Stimulated activated naive CD4-positive, alpha-beta T cell (primary cell): ENCODE measurements at regions not wholly inside any gene's neighbourhood (a gene's known extent, or its start where the extent isn't known, plus 50 kb on each side); places are given as distances from the start of the nearest gene placed in this dataset.

Experiments used
- DNase-seq, 6 experiments: peaks; one replicate each; lab custom pipeline; 2025; lab: John Stamatoyannopoulos, UW

DNA sequence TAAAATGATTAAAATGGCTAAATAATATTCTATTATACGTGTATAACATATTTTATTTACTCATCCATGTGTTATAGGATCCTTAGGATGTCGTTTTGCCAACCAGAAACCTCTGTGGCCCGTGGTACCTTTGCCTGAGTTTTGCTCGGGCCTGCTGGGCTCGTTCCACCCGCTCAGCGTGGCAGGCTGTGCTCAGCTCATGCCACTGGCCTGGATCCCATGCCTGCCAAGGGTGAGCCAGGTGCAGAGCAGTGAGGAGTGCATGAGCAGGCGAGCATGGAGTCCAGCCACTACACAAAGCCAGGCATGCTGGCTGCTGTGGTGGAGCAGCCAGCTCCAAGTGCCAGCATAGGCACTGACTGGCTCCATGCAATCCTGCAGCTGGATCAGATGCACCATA, 417.2 kb downstream of the TTLL7 start:
- no peak for DNase-seq

DNA sequence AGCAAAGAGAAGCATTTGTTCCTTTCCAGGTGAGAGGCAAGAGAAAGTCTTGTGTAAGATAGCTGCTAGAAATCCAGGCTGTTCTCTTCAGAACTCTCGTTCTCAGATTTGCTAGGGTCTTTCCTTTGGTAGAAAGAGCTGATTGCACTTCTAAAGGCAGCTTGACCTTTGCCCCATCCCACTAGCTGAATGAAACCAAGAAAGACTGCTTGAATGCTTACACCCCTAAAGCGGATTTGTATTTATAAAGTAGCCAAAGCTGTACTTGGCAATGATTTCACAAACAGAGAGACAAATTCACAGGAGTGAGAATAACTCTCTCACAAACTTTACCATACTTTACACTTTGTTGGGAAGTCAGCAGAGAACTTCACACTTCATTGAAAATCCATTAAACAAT, 424.1 kb downstream of the TTLL7 start:
- no peak for DNase-seq

DNA sequence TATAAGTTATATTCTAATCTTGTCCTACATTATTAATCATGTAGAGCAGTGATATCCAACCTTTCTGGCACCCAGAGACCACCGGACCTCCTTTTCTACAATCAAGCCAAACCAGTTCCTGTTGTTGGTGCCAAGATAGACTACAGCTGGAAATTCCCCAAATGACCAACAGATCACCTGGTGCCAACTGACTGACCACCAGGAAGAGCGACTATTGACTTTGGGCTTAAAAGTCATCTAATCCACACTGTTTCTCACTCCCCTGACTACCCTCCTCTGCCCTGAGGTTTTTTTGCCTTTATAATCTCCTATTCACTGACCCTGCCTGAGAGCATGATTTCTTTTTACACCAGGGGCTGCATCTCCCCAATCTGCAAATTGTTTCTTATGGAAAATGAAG, 425.2 kb downstream of the TTLL7 start:
- DNase-seq: no peak

DNA sequence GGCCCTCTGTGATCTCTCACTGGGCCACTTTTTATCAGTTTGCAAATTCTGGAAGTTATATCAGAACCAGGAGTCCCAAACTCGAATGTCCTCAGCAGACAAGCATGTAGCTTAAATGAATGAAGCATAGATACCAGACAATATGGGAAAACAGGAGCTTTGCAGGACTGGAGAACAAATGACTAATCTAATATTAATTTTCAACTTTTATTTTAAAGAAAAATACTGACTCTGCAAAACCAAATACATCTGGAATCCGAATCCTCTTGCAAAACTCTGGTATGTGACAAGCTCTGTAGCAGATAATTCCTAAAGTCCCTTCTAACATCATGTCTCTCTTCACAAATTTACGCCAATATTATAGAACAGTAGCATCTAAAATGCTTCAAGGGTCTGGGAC, 427.4 kb downstream of the TTLL7 start:
- no peak for DNase-seq

DNA sequence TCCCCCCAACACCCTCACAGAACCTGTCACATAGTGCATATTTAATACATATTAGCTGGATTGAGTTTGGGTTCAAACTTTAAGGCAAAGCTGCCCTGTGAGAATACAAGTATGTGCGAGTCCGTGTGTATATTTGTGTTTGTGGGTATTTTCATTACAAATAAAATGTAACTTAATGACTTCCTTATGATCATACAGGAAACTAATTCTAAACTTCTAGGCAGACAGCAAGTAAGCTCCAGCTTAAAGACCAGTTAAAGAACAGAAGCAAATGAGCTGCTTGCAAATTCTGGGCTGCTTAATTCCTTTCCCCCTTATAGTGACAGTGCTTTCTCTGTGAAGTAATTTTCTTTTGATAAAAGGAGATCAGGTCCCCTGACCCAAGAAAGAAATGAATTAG, 437.6 kb downstream of the TTLL7 start:
- no peak for DNase-seq

DNA sequence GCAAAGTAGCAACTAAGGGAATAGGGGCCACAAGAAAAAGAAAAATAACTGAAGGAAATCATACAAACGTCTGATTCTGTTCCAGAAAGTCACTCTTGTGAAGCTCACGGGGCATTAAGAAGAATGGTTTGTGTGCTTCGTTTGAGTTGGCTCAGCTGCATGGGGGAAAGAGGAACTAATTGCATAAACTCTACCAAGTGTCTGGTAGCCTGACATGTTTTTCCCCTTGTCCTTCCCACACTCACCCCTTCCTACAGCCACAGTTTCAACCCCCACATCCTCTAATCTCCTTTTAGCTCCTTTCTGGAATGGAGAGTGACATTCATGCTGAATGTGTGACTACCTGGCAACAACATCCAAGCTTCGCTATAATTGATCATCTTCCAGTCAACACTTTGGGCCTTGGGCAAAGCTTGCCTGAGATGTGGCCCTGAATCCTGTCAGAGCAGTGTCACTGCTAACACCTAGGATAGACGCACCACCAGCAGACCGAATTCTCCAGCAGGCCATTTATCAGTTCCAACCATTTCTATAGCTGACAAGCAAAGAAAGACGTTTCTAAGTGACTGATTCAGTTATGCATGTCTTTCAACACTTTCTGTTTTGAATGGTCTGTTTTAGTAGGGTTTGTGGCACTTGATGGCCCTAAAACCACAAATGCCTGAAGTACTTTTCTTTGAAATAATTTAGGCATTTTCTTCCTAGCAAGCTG, 439.6 kb downstream of the TTLL7 start:
- DNase-seq: no peak

DNA sequence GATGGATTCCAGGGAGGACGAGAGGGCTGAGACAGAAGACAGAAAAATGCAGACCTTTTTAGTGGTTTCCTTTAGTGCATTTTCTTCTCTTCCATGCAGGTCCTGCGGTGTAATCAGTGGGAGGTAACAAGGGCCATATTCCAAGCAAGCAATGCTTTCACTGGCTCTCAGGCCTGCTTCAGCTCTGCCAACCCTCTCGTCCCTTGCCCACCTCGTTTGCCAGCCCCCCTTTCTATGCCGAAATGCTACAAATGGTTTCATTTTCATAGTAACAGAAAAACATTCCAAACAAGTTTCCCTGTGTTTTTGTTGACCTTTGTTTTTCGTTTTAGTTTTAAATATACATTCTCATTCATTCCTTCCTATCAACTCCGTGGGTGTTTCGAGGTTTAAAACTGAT, 443.1 kb downstream of the TTLL7 start:
- DNase-seq: no peak

DNA sequence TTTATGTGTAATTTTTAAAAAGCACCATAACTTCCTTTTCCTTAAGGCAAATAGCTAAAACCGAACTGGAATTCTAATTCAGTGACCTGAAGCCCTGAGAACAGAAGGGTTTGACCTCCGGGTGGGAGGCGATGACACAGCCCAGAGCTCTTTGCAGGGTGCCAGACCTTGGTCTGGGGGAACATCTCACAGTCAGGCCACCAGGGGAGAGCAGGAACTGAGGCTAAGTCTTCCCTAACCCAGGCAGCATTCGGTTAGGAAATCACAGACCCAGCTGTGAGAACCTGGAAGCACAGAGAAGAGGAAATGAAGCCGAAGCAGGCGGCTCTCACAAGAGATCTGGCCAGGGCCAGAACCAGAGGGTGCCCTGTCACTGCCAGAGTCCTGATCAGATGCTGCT, 444.8 kb downstream of the TTLL7 start:
- no peak for DNase-seq

DNA sequence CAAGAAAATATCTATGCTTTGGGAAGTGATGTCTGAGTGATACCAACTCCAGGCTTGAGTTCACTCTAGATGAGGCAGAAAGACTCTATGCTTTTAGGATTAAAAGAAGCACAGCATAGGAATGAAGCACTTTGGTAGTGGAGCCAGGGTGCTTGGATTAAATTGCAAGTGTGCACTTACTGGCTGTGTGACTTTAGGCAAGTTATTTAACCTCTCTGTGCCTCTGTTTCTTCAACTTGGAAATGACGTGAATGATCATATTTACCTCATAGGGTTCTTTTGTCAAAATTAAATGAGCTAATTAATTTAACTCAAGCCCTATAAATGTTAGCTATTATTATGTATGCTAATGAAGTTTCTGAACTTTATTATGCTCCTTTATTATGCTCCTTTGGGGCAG, 446.1 kb downstream of the TTLL7 start:
- no peak for DNase-seq

DNA sequence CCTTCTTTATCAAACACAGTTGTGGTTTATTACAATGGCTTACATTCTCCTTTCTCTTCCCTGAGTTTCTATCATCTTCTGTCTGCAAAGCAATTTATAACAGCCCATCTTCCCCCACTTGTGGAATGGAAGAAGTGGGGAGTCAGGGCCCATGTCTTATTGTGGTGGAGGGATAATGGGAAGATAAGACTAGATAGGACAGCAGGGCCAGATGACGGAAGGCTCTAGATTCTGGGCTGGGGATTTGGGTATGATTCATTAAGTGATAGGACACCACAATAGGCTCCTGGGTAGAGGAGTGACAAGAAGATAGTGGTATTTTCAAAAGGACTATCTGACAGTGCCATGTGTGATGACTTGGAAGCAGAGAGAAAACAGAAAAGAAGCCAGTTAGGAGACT, 450.6 kb downstream of the TTLL7 start:
- DNase-seq: no peak

DNA sequence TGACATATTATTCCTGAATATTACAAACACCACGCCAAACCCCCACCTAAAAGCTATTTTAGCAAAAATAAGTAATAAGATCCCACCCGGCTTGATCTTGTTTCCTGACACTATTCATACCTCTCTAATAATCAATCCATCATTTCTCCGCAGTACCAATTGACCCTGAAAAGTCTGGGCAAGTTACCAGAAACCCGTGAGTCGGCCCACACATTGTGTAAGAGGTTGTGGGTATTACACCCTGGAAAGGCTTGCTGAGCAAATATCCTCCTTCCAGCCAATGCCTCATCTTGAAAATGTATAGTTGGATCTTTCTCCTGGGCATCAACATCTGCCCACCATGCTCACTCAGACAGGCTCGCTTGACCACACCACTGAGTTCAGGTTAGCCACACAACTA, 451.0 kb downstream of the TTLL7 start:
- no peak for DNase-seq

DNA sequence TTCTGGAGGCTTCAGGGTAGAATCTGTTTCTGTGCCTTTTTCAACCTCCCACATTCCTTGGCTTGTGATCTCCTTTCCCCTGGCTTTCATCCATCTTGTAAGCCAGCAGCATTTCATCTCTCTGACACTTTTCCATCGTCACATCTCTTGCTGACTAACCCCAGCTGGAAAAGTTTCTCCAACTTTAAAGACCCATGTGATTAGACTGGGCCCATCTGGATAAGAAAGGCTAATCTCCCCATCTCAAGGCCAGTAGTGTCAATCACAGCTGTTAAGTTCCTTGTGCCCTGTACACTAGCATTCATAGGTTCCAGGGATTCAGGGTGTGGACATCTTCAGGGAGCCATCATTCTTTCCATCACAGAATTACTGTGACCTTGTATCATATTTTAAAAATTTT, 452.1 kb downstream of the TTLL7 start:
- DNase-seq: no peak

DNA sequence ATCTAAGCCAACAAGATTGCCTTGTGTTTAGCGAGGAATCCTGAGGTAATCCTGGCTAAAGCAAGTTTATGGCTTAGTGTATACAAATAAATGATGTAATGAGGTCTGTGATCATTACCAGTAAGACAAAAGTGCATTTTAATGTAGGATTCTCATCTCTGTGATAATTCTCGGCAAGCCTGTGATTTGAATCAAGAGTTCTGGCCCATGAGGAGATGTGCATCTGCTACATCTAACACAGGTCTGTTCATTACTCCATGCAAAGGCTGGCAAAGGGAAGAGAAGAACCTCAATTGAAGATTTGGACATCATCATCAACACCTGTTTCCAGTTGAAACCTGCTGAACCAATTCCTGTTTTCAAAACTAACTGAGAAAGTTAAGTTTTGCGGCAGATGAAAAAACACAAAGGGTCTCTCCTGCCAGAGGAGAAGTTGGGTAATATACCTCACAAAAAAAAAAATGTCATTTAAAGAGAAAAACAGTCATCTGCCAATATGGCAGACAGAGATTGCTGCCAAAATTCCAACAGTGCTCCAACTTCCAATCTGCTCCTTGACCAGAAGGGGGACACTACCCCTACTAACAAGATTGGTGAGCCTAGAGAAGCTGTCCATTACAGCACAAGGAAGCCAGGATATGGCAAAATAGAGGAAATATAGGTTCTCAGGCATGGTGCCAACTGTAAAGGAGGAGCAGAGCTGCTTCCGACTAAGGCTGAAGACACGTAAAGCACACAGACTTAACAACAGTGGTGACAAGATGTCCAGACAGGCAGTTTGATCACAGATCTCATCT, 453.7 kb downstream of the TTLL7 start:
- no peak for DNase-seq

DNA sequence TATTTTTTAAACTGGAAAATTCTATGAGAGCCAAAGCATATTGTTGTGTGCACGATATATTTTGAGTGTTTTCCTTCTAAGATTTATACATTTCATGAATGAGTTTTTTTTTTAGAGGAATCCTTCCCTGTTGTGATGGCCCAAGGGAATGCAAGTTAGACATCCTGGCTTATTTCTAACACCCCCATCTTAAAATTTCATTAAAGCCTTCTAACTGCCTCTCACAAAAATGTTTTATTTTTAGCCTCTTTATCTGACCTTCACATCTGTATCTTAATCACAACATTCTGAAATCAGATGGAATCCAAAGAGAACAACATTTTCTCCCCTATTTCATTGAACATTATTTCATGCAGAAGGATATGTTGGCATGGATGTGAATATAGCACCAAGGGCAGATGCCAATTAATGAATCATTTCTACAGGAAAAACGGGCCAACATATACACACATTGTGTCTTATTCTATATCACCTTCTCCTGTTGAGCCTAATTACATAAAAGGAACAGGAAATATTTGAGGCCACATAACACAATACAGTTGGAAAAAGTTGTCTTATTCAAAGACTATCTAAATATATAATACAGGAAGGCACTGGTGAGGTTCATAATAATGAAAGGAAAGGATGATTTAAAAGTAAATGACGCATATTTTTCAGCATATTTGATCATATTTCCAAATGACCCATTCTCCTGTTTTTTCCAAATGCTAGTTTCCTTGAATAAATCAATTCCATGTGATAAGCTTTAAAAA, 455.5 kb downstream of the TTLL7 start:
- no peak for DNase-seq

DNA sequence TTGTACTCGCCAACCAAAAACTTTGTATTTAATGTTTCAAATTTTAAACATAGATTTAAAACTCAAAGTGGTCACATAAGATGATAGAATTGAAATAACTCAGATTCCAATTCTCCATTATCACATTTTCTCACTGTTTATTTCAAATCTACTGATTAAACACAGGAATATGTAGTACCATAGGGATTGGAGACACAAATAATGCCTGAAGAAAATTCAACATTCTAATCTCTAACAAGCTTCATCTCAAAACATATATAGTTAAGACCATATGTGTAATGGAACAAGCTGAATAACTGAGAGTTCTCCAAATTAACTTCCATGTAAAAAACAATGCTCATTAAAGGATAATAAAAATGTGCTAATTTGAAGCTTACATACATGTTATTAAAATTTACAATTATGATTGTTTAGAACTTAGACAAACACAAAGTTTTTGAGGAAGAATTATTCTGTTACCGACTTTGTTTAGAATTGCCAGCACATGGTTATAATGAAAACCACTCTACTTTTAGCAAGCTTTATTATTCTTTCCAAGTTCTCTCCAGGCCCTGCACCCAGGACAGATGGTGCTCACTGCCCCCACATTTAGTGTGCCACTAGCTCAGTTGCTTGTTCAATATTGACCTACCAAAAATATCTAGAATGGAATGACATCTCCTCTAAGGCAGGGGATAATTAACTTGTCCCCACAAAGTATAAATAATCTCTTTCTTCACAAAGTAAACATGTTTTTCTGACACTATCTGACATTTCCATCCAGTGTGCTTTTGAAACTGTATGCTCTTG, 467.2 kb downstream of the TTLL7 start:
- DNase-seq: no peak

DNA sequence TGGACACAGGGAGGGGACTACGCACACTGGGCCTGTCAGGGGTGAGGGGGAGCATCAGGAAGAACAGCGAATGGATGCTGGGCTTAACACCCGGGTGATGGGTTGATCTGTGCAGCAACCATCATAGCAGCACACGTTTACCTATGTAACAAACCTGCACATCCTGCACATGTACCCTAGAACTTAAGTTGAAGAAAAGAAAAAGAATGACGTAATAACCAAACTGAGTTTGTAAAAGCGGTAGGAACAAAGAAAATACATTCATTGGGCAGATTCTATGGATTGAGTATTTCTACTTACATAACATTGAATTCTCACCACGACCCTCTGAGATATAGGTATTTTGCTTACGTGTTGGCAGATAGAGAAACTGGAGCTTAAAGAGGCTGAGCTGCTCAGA, 468.4 kb downstream of the TTLL7 start:
- no peak for DNase-seq

DNA sequence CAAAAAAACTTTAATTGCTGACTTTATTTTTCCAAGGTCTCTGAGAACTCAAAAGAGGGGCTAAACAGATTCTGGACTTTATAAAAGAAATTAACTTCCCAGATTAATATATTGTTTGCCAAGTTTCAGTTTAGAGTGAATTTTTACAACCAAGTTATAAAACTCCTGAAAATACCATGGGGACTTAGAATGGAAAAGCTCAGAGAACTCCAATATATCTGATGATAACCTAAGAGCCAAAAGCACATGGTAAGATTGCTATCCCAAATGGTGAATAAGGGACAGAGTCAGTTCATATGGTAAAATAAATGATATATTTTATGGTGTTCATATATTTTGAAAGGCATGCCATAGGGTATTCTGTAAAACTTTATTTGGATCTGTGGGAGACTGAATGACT, 470.9 kb downstream of the TTLL7 start:
- no peak for DNase-seq

DNA sequence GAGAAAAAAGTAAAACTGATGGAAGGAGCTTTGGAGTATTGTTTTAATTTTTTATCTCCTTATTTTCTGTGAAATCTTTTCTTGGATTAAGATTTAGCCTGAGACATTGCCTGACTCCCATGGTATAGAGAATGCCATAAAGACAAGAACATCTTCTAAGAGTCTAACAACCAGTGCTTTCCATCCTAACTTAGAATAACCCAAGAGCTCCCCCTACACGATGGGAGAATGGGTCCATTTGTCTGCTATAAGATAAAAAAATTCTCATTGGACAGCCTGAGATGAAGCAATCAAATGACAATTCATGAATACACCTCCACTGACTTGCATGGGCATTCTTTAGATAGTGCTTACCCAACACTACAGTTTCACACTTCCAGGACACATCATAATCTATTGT, 478.1 kb downstream of the TTLL7 start:
- DNase-seq: peak in 1 of 6 experiments; percentile 6

DNA sequence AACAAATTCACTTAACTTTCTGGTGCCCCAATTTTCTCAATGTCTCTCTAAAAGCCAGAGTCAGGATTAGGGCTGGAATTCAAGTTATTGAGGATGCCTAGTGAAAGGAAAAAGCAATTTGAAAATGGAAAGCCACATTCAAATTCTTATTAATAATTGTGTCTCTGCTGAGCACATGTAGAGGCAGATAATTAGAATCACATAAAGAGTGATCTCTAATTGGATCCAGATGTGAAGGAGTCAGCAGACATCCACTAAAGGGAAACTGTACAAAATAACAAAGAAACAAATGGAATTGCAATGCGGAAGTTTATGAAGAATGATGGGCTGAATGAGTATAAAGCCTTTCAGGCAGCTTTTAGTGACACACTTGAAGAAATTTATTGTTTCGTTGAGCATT, 482.6 kb downstream of the TTLL7 start:
- DNase-seq: no peak

DNA sequence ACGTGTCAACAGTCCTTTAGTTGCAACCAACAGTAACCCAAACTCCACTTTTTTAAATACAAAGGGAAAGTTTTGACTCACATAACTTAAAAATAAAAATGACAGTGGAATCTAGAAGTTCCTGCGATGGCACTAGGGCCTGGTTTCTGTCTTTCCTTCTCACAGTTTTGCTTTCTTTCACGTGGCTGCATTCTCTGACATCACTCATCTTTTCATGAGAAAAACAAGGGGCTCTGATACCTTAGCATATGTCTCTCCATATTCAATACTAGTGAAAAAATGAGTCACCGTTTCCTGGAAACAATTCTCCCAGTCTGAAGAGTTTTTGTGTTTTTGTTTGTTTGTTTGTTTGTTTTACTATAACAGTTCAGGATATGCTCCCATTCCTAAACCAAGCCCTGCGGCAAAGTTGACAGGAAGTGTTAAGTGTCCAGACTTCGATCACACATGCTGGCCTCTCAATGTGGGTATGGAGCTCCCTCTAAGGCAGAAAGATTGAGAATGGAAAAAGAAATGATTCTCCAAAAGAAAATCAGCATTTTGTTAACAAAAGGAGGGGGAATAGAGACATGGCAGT, 483.3 kb downstream of the TTLL7 start:
- no peak for DNase-seq

DNA sequence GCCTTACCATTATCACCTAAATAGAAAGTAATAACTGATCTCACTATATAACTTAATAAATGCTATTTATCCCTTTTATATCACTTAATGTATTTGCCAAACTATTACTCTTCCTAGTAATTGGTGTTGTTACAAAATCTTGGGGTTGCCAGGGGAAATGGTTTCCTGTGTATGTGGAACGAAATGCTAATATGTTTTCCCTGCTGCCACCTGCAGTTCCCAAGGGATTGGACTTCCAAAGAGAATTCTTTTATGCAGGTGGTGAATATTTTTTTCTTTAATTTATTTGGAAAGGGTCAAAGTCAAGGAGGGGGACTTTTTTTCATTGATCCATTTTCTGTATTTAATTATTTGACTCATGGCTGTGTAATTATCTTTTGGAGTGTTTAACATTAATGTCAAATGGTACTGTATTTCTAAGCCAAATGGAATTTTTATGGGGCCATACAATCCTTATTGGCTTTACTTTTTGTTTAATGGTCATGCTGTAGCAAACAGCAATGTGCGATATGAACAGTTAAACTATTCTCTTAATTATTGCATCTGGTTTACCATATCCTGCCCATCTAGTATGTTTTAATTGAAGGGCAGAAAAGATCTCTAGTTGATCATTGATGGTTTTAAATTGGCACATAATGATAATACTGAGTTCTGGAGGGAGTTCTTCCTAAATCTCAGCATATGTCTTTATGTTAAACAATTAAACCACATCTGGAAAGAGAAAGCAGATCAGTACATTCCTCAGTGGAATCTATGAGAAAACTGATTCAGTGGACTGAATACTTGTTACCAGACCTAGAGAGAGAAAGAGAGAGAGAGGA, 486.3 kb downstream of the TTLL7 start:
- DNase-seq: no peak
